ENCODE measurements at regions not wholly inside any gene's neighbourhood (a gene's known extent, or its start where the extent isn't known, plus 50 kb on each side); places are given as distances from the start of the nearest gene placed in this dataset.

DNA sequence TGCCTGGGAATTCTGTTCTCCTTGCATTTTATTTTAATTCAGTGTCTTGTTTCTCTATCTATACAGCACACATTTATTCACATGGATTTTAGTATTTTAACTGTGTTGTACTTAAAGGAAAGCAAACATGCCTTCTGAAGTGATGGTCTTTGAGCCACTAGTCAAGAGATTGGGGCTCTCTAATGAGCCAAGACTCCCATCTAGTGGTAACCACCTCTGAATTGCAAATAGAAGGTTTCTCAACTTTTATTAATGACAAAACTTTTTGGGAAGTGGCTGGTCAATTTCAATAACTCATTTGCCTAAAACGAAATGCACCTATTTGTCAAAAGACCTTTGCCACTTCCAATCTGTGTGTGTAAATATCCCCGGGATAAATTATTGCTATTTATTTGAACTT lies 199.6 kb downstream of the LTN1 start:
- Histone ChIP-seq H3K4me1 (ENCODE audit: control insufficient read depth in 2 of 2, insufficient read depth in 2 of 2, low read length in 2 of 2) (no peaks in the 10 kb centered on the region), H3K27me3 (replicated peaks in 1 of 4; ENCODE audit: control extremely low read depth in 1 of 4, control insufficient read depth in 3 of 4, insufficient read depth in 4 of 4, low read length in 3 of 4) (no peaks in the 10 kb centered on the region), H2AFZ (ENCODE audit: insufficient read depth, low read depth, low read length, poor library complexity, severe bottlenecking) (no peak overlapping the region), H3K79me2 (ENCODE audit: control insufficient read depth, insufficient read depth, low read length) (no peaks in the 10 kb centered on the region), H3K9ac (ENCODE audit: low read length) (no peak overlapping the region), H3K4me2 (replicated peaks; ENCODE audit: low read depth, low read length, poor library complexity, severe bottlenecking) (no peak overlapping the region), H4K20me1 (ENCODE audit: control insufficient read depth, insufficient read depth, low read length, poor library complexity, severe bottlenecking) (no peaks in the 10 kb centered on the region), H3K36me3 (replicated peaks in 1 of 2; ENCODE audit: control extremely low read depth in 1 of 2, control insufficient read depth in 1 of 2, extremely low read depth in 1 of 2, insufficient read depth in 2 of 2, low read length in 1 of 2) (no peaks in the 10 kb centered on the region), H3K4me3 (ENCODE audit: control extremely low read depth in 1 of 5, extremely low read depth in 1 of 5, insufficient read depth in 1 of 5, low read depth in 2 of 5, low read length in 4 of 5) (no peak overlapping the region), H3K27ac (ENCODE audit: low read length in 2 of 2) (no peak overlapping the region), H3K9me3 (ENCODE audit: control extremely low read depth in 1 of 3, control insufficient read depth in 2 of 3, insufficient read depth in 1 of 3, low read length in 2 of 3) (no peaks in the 10 kb centered on the region)
- Mint-ChIP-seq H3K27ac (no peak overlapping the region), H3K4me1 (no peaks in the 10 kb centered on the region), H3K9me3 (ENCODE audit: insufficient read depth) (no peaks in the 10 kb centered on the region), H3K4me3 (no peak overlapping the region), H3K27me3 (no peaks in the 10 kb centered on the region)
- ChIA-PET POLR2A (no interaction called here), CTCF (no interaction called here)
- DNase-seq (no peak), ATAC-seq (ENCODE audit: low read depth) (no peak)
- intact Hi-C loops (cut with micrococcal nuclease), result no loop called here
- WGBS (ENCODE audit: insufficient coverage), result no CpG with 5 or more reads among the region's 2 CpGs
- TF ChIP-seq CTCF (IDR thresholded peaks at IDR 0.05) (no peak), EZH2 (IDR thresholded peaks at IDR 0.05; ENCODE audit: borderline replicate concordance, insufficient read depth, low read depth, low read length, poor library complexity, severe bottlenecking) (no peak)

DNA sequence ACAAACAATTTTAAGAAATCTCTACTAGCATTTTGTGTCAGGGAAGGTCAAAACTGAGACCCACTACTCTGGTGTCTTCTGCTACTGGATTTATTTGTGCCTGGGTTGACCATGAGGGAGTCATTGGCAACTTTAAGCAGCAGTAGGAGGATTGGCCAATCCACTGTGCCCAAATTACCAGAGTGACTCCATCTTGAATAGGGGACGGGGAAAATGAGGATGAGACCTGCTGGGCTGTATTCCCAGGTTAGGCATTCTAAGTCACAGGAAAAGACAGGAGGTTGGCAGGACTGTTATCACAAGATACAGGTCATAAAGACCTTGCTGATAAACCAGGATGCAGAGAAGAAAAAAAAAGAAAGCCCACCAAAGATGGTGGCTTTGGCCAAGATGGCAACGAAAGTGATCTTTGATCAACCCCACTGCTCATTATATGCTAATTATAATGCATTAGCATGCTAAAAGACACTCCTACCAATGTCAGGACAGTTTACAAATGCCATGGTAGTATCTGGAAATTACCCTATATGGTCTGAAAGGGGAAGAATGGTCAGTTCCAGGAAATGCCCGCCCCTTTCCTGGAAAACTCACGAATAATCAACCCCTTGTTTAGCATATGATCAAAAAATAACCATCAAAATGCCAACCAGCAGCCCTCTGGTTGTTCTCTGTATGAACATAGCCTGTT lies 200.9 kb downstream of the LTN1 start:
- H3K36me3 ChIP-seq (replicated peaks in 1 of 2; ENCODE audit: control extremely low read depth in 1 of 2, control insufficient read depth in 1 of 2, extremely low read depth in 1 of 2, insufficient read depth in 2 of 2, low read length in 1 of 2), result no peaks in the 10 kb centered on the region
- no peak overlapping the region for H3K27ac Mint-ChIP-seq
- no peak overlapping the region for H2AFZ ChIP-seq (ENCODE audit: insufficient read depth, low read depth, low read length, poor library complexity, severe bottlenecking)
- intact Hi-C loops (cut with micrococcal nuclease), result no loop called here
- H3K4me1 Mint-ChIP-seq, result no peaks in the 10 kb centered on the region
- no peaks in the 10 kb centered on the region for H3K9me3 ChIP-seq (ENCODE audit: control extremely low read depth in 1 of 3, control insufficient read depth in 2 of 3, insufficient read depth in 1 of 3, low read length in 2 of 3)
- H3K27me3 ChIP-seq (replicated peaks in 1 of 4; ENCODE audit: control extremely low read depth in 1 of 4, control insufficient read depth in 3 of 4, insufficient read depth in 4 of 4, low read length in 3 of 4), result no peaks in the 10 kb centered on the region
- no peaks in the 10 kb centered on the region for H3K27me3 Mint-ChIP-seq
- no peak for ATAC-seq (ENCODE audit: low read depth)
- no peak overlapping the region for H3K4me2 ChIP-seq (replicated peaks; ENCODE audit: low read depth, low read length, poor library complexity, severe bottlenecking)
- H3K4me3 ChIP-seq (ENCODE audit: control extremely low read depth in 1 of 5, extremely low read depth in 1 of 5, insufficient read depth in 1 of 5, low read depth in 2 of 5, low read length in 4 of 5), result no peak overlapping the region
- CTCF ChIA-PET, result no interaction called here
- H3K79me2 ChIP-seq (ENCODE audit: control insufficient read depth, insufficient read depth, low read length), result no peaks in the 10 kb centered on the region
- POLR2A ChIA-PET, result no interaction called here
- no peaks in the 10 kb centered on the region for H4K20me1 ChIP-seq (ENCODE audit: control insufficient read depth, insufficient read depth, low read length, poor library complexity, severe bottlenecking)
- H3K4me3 Mint-ChIP-seq, result no peak overlapping the region
- H3K9me3 Mint-ChIP-seq (ENCODE audit: insufficient read depth), result no peaks in the 10 kb centered on the region
- H3K4me1 ChIP-seq (ENCODE audit: control insufficient read depth in 2 of 2, insufficient read depth in 2 of 2, low read length in 2 of 2), result no peaks in the 10 kb centered on the region
- DNase-seq, result no peak
- no peak overlapping the region for H3K9ac ChIP-seq (ENCODE audit: low read length)
- H3K27ac ChIP-seq (ENCODE audit: low read length in 2 of 2), result no peak overlapping the region
- no peak for TF ChIP-seq EZH2 (IDR thresholded peaks at IDR 0.05; ENCODE audit: borderline replicate concordance, insufficient read depth, low read depth, low read length, poor library complexity, severe bottlenecking)
- no peak for TF ChIP-seq CTCF (IDR thresholded peaks at IDR 0.05)
- WGBS (ENCODE audit: insufficient coverage), result 68% methylated on average over 2 of the region's 4 CpGs
